GM13976 (cell line): ENCODE measurements at regions not wholly inside any gene's neighbourhood (a gene's known extent, or its start where the extent isn't known, plus 50 kb on each side); places are given as distances from the start of the nearest gene placed in this dataset.

Experiments
- DNase-seq: peaks from one replicate; pipeline ENCODE4 v3.0.0; 2012; ENCODE audit warnings: low spot score
- CTCF ChIP-seq: IDR thresholded peaks from 2 replicates; pipeline ENCODE4 v1.5.1; 2012; ENCODE audit warnings: borderline replicate concordance, mild to moderate bottlenecking; ENCODE audit not compliant: insufficient read depth; ENCODE audit errors: extremely low read depth, missing control alignments, control extremely low read depth
- in situ Hi-C: fragments of 300-500 bp; cut with MboI; formaldehyde crosslinking; loops from one replicate; pipeline ENCODE4 v1.12.0; 2022; ENCODE audit warnings: low sequenced_read_pairs, mixed read lengths, inconsistent platforms; ENCODE audit not compliant: unreplicated experiment

GRCh38 chr16:85312642-85313525 is 200.6 kb upstream of the CIBAR2 start:
- no peak for TF ChIP-seq CTCF
- DNase-seq = no peak
- in situ Hi-C loops = no loop called here

DNA sequence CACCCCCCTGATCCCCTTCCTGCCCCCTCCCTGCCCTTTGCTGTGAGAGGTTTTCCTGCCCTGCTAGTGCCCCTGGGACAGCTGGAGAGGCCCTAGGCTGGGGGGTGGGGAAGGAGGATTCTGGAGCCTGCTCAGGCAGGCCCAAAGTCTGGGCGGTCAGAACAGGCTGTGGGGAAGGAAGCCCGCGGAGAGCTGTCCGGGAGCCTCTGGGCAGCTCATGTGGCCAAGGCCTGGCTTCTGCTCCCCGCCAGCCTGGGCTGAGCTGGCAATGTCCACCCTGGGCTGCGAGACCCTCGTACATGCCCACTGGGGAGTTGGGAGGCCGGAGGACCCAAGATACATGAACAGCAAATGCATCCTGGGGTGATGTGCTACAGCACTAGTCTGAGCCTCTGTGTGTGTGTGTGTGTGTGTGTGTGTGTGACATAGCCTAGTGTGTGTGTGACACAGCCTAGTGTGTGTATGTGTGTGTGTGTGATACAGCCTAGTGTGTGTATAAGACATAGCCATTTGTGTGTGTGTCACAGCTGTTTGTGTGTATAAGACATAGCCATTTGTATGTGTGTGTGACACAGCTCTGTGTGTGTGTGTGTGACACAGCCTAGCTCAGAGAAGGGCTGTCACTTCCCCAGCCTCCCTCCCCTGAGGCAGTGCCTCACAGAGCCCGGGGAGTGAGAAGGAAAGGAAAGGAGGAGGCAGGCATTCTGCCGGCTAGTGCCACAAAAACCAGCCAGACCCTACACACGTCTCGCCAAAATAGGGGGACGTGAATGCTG is 201.4 kb upstream of the CIBAR2 start:
- in situ Hi-C loops = no loop called here
- DNase-seq = no peak
- no peak for TF ChIP-seq CTCF

GRCh38 chr16:85314512-85314971 is 202.3 kb upstream of the CIBAR2 start:
- no peak for DNase-seq
- in situ Hi-C loops = no loop called here
- TF ChIP-seq CTCF = no peak

GRCh38 chr16:85315866-85316265 is 203.6 kb upstream of the CIBAR2 start:
- no peak for TF ChIP-seq CTCF
- no peak for DNase-seq
- in situ Hi-C loops = no loop called here

- in situ Hi-C loops = no loop called here
- peak; percentile 84 for DNase-seq
- peak; percentile 61 for TF ChIP-seq CTCF
These were observed 204.1 kb upstream of the CIBAR2 start for GRCh38 chr16:85316321-85316919.

DNA sequence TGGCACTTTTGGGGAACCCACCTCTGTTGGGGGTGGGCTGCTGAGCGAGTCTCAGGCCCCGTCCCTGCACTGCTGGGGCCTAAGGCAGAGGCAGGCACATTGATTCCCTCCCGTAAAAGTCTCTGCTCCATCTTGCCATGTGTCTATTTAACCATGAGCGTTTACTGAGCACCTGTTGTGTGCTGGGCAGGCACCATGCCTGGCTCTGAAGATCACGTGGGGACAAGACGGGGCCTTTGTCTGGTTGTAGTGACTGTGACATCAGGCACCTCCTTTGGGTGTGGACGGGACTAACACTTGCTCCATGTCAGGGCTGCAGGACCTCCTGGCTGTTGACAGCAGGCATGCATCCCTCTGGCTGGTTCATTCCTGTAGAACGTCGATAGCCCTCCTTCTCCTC is 204.7 kb upstream of the CIBAR2 start:
- TF ChIP-seq CTCF = no peak
- in situ Hi-C loops = no loop called here

More for the DNA sequence above, 204.7 kb upstream of the CIBAR2 start:
- DNase-seq = no peak
